NCI-H1048 (cell line): ENCODE measurements at regions not wholly inside any gene's neighbourhood (a gene's known extent, or its start where the extent isn't known, plus 50 kb on each side); places are given as distances from the start of the nearest gene placed in this dataset.

ENCODE experiments used
- DNase-seq: peaks from one replicate; lab custom pipeline; 2025; lab: John Stamatoyannopoulos, UW

DNA sequence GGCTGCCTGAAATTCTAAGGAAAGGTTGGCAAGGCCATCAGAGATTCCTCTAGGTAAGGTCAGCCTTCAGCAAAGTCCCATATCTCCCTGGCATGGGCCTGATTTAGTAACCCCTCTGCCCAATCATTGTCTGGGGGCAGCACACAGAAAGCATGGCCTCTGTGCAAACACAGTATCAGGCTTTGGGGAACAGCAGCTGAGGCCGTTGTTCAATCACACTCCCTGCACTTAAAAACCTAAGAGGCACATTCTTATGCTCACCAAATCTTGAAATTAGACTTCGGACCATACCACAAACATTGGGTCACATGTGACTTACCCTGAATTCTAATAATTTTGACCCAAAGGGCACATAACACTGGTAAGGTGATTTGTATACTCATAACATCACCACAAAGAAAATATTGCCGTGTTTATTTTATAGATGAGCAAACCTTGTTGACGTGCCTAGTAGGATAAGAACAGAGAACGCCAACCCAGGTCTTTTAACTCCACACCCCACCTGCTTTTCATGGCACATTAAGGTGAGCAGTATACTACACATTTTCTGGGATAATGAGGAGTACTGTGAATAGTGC is 212.7 kb downstream of the HNMT start:
- DNase-seq: no peak

- DNase-seq: no peak
These were observed 213.4 kb downstream of the HNMT start for GRCh38 chr2:138177693-138178092.

DNA sequence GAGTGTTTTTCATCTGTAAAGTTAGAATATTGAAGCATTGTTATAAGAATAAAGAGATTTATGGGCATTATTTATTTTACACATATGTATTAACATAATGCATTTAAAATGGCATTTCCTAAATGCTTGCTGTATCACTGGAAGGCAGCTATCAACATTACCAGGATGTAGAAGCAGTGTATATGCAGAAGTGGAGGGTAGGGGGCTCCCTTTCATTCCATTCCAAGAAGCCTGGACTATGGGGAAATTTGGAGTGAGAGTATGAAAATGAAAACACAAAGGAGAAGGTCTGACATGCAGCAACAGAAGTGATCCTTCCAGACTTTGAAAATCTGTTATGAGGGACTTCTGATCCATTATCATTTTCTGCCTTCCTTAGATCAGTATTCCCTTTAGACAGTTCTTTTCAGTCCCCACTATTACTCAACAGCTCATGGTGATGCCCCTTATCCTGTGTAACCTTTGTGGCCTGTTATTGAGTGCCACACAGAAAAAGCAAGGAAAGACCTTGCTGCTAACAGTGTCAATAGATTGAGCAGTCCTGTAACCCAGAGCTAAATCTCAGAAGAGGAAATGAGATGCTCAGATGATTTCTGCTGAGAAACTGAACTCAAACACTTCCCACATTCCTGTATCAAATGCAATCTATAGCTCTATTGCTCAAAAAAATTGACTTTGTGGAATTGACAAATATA is 216.6 kb downstream of the HNMT start:
- no peak for DNase-seq

GRCh38 chr2:138182250-138182936 is 218.1 kb downstream of the HNMT start:
- no peak for DNase-seq

DNA sequence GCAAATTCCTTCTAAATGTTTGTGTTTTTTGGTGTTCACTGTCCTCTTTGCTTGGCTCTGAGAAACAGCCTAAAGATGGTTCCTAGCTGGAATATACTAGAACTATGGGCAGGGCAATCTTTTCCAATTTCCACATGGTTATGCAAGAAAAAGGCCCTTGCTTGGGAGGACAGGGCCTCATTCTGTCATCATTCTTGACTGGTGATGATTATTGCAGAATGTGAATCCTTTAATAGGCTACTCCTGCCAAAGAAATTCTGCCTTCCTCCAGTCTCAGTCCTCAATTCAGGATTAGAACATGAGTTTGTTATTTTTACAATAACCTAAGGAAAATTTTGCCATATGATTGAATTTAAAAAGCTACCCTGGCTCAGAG is 218.7 kb downstream of the HNMT start:
- no peak for DNase-seq

- no peak for DNase-seq
These were observed 219.4 kb downstream of the HNMT start for GRCh38 chr2:138183705-138184104.

- no peak for DNase-seq
These were observed 220.2 kb downstream of the HNMT start for GRCh38 chr2:138184428-138184827.

- no peak for DNase-seq
These were observed 221.6 kb downstream of the HNMT start for GRCh38 chr2:138185827-138186226.

GRCh38 chr2:138187221-138187620 is 222.9 kb downstream of the HNMT start:
- DNase-seq: no peak

GRCh38 chr2:138190999-138191398 is 226.7 kb downstream of the HNMT start:
- no peak for DNase-seq

DNA sequence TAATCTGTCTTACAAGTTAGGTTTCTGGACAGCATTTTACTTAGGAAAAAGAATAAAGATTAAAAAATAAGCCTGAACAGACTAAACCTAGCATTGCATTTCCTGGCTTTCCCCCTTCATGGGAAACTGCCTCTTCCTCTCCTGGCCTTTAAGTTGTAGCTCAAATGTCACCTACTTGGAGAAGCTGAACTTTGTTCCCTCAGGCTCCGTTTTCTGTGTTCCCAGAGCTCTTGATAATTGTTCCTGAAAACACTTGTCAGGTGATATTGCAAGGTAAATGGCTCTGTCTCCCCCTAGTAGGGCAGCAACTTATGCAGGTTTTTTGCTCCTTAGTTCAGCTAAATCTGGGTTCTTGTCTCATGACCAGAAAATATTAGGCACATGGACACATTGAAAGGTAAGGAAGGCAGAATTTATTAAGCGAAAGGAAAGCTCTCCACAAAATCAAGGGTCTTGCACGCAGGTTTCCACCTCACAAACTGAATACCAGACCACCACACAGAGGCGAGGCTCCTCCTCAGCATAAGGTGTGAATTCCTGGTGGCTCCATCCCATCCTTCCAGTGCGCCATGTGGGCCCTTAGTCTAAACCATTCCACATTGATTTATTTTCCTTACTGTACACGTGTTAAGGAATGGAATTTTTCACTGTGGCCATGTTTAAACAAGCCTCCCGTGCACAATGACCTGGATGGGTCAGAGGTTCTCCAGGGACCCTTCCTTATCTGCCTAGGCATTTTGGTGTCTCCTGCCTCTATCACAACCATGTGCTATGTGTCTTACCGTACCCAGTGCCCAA is 229.3 kb downstream of the HNMT start:
- DNase-seq: no peak

GRCh38 chr2:138201286-138201685 is 237.0 kb downstream of the HNMT start:
- no peak for DNase-seq

DNA sequence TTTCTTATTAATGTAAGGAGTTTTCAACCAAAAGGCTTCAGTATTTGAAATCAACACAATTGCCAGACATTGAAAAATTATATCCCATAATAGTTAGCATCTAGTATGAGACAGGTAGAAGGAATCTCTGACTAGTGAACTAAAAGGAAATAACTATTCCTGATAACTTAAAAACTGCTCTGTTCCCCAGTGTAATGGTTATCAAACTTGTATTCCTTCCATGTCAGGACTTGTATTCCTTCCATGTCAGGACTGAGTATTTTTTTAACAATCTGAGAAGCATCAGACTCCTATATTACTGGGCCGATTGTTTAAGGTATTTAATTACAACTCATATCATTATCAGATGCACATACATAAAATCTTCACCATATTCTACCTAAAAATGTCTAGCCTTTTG is 238.5 kb downstream of the HNMT start:
- no peak for DNase-seq

DNA sequence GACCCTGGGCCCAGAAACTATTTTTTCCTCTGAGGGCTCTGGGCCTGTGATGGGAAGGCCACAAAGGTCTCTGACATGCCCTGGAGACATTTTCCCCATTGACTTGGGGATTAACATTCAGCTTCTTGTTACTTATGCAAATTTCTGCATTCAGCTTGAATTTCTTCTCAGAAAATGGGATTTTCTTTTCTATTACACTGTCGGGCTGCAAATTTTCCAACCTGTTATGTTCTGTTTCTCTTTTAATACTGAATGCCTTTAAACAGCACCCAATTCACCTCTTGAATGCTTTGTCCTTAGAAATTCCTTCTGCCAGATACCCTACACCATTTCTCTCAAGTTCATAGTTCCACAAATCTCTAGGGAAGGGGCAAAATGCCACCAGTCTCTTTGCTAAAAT is 241.0 kb downstream of the HNMT start:
- no peak for DNase-seq

DNA sequence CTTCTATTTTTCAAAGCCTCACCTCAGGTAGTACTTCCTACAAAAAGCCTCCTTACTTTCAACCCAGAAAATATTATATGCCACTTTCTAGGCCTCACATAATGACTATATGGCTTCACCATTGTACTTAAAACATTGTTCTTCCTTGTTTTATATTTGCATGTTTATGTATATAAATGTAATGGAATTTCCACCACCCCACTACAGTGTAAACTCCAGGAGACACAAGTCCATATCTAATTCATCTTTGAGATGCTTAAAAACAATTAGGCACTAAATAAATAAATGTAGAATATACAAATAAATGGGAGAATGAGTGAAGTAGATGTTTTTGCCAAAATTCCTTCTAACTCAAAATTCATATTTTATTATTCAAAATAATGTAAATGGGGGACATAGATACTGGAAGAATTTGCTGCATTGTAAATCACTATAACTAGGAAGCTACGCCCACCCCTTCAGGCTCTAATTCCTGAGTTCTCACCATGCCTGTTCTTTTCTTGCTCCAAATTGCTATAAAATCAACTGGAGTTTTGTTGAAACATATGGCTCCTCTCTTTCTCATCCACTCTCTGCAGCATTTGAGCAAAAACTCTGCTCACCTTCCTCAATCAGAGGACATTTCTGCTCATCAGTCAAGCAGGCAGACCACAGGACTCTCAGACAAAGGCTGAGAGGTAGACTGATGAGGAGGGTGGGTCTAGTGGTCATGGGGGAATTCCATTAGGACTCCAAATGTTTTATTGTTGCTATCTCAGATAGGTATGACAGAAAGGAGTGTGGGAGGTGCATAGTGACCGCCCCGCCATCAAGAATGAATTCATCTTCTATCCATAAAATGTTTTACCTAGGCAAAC is 243.0 kb downstream of the HNMT start:
- peak; percentile 8 for DNase-seq

GRCh38 chr2:138209009-138209408 is 244.7 kb downstream of the HNMT start:
- DNase-seq: no peak

GRCh38 chr2:138210487-138210886 is 246.2 kb downstream of the HNMT start:
- no peak for DNase-seq

DNA sequence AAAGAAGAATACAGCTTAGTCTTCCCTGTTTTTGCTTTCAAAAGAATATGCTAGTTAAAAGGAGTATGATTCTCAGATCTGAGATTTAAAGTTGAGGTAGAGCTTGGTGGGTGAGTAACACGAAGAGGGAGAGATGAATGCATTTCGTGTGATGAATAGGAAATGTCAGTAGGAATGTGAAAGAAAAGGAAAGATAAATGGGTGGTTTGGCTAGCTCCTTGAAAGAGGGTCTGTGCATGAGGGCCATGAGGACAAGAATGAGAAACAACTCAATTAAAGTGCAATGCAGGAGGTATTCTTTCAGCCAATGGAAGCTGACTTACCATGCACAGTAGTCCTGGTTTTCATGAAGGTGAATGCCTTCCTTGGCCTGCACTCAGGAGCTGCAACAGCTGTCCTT is 248.2 kb downstream of the HNMT start:
- no peak for DNase-seq

DNA sequence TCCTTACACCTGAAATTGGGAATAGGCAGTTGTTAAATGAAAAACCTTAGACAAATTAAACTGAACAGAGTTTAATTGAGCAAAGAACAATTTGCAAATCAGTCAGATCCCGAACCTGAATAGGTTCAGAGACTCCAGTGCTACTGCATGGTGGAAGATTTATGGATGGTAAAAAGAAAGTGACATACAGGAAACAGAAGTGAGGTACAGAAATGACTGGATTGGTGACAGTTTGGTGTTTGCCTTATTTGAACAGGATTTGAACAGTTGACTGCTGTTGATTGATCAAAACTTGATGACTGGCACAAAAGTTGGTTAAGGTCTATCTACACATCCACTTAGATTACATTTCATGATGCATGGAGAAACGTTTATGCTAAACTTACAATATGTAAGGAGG is 248.8 kb downstream of the HNMT start:
- DNase-seq: no peak

- DNase-seq: no peak
These were observed 249.4 kb downstream of the HNMT start for GRCh38 chr2:138213624-138214023.

DNA sequence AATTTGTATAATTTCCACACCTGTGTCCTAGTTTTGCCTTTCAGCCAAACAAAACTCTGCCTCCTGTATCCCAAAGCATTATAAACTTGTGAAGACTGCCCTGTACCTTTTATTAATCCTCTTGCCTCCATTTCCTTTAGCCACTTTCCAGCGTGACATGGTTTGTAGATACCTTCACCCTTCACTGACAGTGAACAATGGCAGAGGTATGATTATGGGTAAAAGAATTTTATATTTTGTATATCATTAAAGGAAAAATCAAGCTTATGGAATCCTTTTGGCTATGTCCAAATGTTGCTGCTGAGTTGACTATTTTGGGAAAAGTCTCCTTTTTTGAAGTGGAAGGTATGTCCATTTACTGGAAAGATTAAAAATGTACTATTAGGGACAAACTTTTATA is 251.7 kb downstream of the HNMT start:
- DNase-seq: no peak

DNA sequence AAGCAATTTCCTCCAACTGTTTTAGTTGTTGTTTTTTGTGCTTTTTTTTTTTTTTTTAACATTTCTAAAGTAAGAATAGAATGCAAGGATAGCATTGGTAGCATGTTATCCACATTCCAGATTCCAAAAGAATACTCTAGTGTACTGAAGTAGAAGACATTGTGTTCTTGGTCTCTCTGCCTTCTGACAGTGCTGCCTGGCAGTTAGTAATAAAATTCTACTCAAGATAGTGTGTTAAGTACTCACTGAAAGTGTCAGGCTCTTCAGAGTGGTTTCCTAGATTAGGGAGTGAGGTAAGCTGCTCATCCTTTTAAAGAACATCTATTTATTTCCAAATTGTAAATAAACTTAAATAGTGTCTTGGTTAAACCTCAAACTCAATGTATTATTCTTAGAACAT is 253.7 kb downstream of the HNMT start:
- DNase-seq: no peak
